ENCODE measurements at regions not wholly inside any gene's neighbourhood (a gene's known extent, or its start where the extent isn't known, plus 50 kb on each side); places are given as distances from the start of the nearest gene placed in this dataset.

DNA sequence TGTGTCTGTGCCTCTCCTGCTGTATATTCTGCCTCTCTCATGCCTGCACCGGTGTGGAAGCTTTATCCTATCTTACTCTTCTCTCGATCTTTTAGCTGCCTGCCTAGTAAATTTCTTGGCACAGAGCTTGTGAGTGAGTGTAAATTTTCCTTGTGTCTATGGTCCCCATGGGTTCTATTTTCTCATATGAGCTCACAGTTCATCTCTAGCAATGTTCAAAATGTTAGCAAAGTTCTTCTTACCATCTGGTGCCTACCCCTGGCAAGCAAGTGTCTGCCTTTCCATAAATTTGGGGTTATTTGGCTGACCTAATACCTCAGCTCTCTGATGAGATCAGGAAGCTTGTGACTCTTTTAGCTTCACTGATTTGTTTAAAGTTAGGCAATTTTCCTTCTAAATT is 572.1 kb upstream of the BRINP3 start:
- Histone ChIP-seq H3K36me3 (replicated peaks; ENCODE audit: insufficient read depth, low read depth) (no peaks in the 10 kb centered on the region), H4K20me1 (ENCODE audit: insufficient read depth, poor library complexity, severe bottlenecking) (no peaks in the 10 kb centered on the region), H3K27me3 (no peaks in the 10 kb centered on the region), H2AFZ (no peak overlapping the region), H3K4me2 (no peak overlapping the region), H3K4me1 (ENCODE audit: insufficient read depth) (no peaks in the 10 kb centered on the region), H3K79me2 (no peaks in the 10 kb centered on the region), H3K4me3 (no peak overlapping the region), H3K27ac (no peak overlapping the region), H3K9me2 (replicated peaks; ENCODE audit: insufficient read depth) (no peaks in the 10 kb centered on the region), H3K9me3 (ENCODE audit: low read depth) (no peaks in the 10 kb centered on the region)
- DNase-seq (ENCODE audit: low spot score), result no peak
- no peak for TF ChIP-seq EZH2phosphoT487 (IDR thresholded peaks at IDR 0.05; ENCODE audit: low read depth, severe bottlenecking, unreplicated experiment)
- no peak for TF ChIP-seq EZH2 (IDR thresholded peaks at IDR 0.05; ENCODE audit: borderline replicate concordance)
- TF ChIP-seq CTCF (IDR thresholded peaks at IDR 0.05; ENCODE audit: poor library complexity), result no peak
- WGBS (ENCODE audit: low lambda C conversion rate, missing lambda C conversion rate), result 79% methylated on average over 2 of the region's 2 CpGs

- no peaks in the 10 kb centered on the region for H3K9me3 ChIP-seq (ENCODE audit: low read depth)
- H3K9me2 ChIP-seq (replicated peaks; ENCODE audit: insufficient read depth), result no peaks in the 10 kb centered on the region
- H3K27ac ChIP-seq, result no peak overlapping the region
- no peak for DNase-seq (ENCODE audit: low spot score)
- H3K4me2 ChIP-seq, result no peak overlapping the region
- H3K79me2 ChIP-seq, result no peaks in the 10 kb centered on the region
- 80% methylated on average over 6 of the region's 6 CpGs for WGBS (ENCODE audit: low lambda C conversion rate, missing lambda C conversion rate)
- no peak overlapping the region for H3K4me3 ChIP-seq
- no peaks in the 10 kb centered on the region for H3K27me3 ChIP-seq
- no peak overlapping the region for H2AFZ ChIP-seq
- no peaks in the 10 kb centered on the region for H3K4me1 ChIP-seq (ENCODE audit: insufficient read depth)
- no peaks in the 10 kb centered on the region for H4K20me1 ChIP-seq (ENCODE audit: insufficient read depth, poor library complexity, severe bottlenecking)
- no peak for TF ChIP-seq EZH2 (IDR thresholded peaks at IDR 0.05; ENCODE audit: borderline replicate concordance)
- TF ChIP-seq EZH2phosphoT487 (IDR thresholded peaks at IDR 0.05; ENCODE audit: low read depth, severe bottlenecking, unreplicated experiment), result no peak
- no peak for TF ChIP-seq CTCF (IDR thresholded peaks at IDR 0.05; ENCODE audit: poor library complexity)
- no peaks in the 10 kb centered on the region for H3K36me3 ChIP-seq (replicated peaks; ENCODE audit: insufficient read depth, low read depth)
Observed at GRCh38 chr1:191052888-191053287, 575.2 kb upstream of the BRINP3 start.

DNA sequence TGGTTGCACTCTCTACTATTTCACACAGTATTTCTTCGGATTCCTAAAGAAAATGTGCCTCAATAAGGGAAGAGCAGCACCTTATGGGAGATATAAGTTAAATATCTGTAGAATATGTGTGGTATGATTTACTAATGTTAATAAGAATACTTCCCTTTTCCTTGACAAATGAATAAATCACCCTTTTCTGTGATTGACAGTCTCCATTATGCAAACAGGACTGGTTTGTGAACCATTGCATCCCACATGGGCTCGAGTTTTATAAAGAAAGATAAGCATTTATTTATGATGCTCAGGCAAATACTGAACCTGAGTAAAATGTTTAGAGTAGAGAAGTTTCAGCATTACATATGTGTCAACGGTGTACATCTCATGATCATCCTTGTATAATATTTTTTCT is 587.7 kb upstream of the BRINP3 start:
- WGBS (ENCODE audit: low lambda C conversion rate, missing lambda C conversion rate), result 70% methylated on average over 3 of the region's 3 CpGs

More for the DNA sequence above, 587.7 kb upstream of the BRINP3 start:
- TF ChIP-seq EZH2 (IDR thresholded peaks at IDR 0.05; ENCODE audit: borderline replicate concordance) (no peak), EZH2phosphoT487 (IDR thresholded peaks at IDR 0.05; ENCODE audit: low read depth, severe bottlenecking, unreplicated experiment) (no peak), CTCF (IDR thresholded peaks at IDR 0.05; ENCODE audit: poor library complexity) (no peak)
- no peaks in the 10 kb centered on the region for H3K36me3 ChIP-seq (replicated peaks; ENCODE audit: insufficient read depth, low read depth)
- no peaks in the 10 kb centered on the region for H3K9me3 ChIP-seq (ENCODE audit: low read depth)
- no peak overlapping the region for H3K27ac ChIP-seq
- H3K4me1 ChIP-seq (ENCODE audit: insufficient read depth), result no peaks in the 10 kb centered on the region
- DNase-seq (ENCODE audit: low spot score), result no peak
- no peaks in the 10 kb centered on the region for H3K27me3 ChIP-seq
- H3K4me2 ChIP-seq, result no peak overlapping the region
- no peaks in the 10 kb centered on the region for H3K79me2 ChIP-seq
- H2AFZ ChIP-seq, result no peak overlapping the region
- no peaks in the 10 kb centered on the region for H4K20me1 ChIP-seq (ENCODE audit: insufficient read depth, poor library complexity, severe bottlenecking)
- no peak overlapping the region for H3K4me3 ChIP-seq
- no peaks in the 10 kb centered on the region for H3K9me2 ChIP-seq (replicated peaks; ENCODE audit: insufficient read depth)
